IMR-90 (cell line): ENCODE measurements at regions not wholly inside any gene's neighbourhood (a gene's known extent, or its start where the extent isn't known, plus 50 kb on each side); places are given as distances from the start of the nearest gene placed in this dataset.

Experiments used
- ATAC-seq: fragments of 200-7000 bp; cut with Tn5 transposase; 2 replicates; pipeline ENCODE4 v1.9.1; 2020; ENCODE audit warnings: low read depth, mild to moderate bottlenecking, moderate library complexity
- BruUV-seq: library from RNA; stranded (reverse); fragments of 400-500 nt; replicated peaks from 2 replicates; lab custom pipeline; 2021; lab: Mats Ljungman, UMichigan
- CTCF ChIA-PET: fragments of 300-600 bp; formaldehyde crosslinking; extraction: SDS; loops from one replicate; lab custom pipeline; 2021; ENCODE audit warnings: antibody characterized with exemption; lab: Yijun Ruan, JAX
- POLR2A ChIA-PET: fragments of 300-600 bp; sonication (Branson Sonifier 250); formaldehyde crosslinking; loops from one replicate; lab custom pipeline; 2022; ENCODE audit warnings: antibody characterized with exemption; ENCODE audit not compliant: unreplicated experiment; lab: Charles Lee
- DNase-seq: peaks from one replicate; pipeline ENCODE4 v3.0.0; 2013
- H2AFZ ChIP-seq: replicated peaks from 2 replicates; pipeline ENCODE3; 2013; ENCODE audit warnings: low read length, mild to moderate bottlenecking; ENCODE audit not compliant: poor library complexity
- H2AK5ac ChIP-seq: 2 replicates; pipeline ENCODE4 v1.6.1; 2013; ENCODE audit warnings: low read depth, low read length, inconsistent platforms
- H2AK9ac ChIP-seq: replicated peaks from 2 replicates; pipeline ENCODE3; 2013; ENCODE audit warnings: mild to moderate bottlenecking, low read depth, low read length, moderate library complexity; ENCODE audit not compliant: poor library complexity
- H2BK120ac ChIP-seq: 2 replicates; pipeline ENCODE4 v1.6.1; 2013; ENCODE audit warnings: low read depth, low read length, inconsistent platforms
- H2BK15ac ChIP-seq: 3 replicates; pipeline ENCODE4 v1.6.1; 2013; ENCODE audit warnings: low read depth, low read length, inconsistent platforms
- H2BK20ac ChIP-seq: 2 replicates; pipeline ENCODE4 v1.6.1; 2013; ENCODE audit warnings: low read depth, mild to moderate bottlenecking, inconsistent platforms, low read length, moderate library complexity
- H2BK5ac ChIP-seq: 2 replicates; pipeline ENCODE4 v1.6.1; 2013; ENCODE audit warnings: mild to moderate bottlenecking, low read depth, low read length, inconsistent platforms; ENCODE audit not compliant: poor library complexity, severe bottlenecking
- H3K14ac ChIP-seq: replicated peaks from 2 replicates; pipeline ENCODE4 v1.6.1; 2013; ENCODE audit warnings: low read depth, low read length, inconsistent platforms
- H3K18ac ChIP-seq: 2 replicates; pipeline ENCODE4 v1.6.1; 2013; ENCODE audit warnings: low read depth, low read length, control low read depth
- H3K23ac ChIP-seq: 2 replicates; pipeline ENCODE4 v1.6.1; 2013; ENCODE audit warnings: low read depth, low read length, inconsistent platforms
- H3K27ac ChIP-seq: 2 replicates; pipeline ENCODE4 v1.5.1; 2013; ENCODE audit warnings: mild to moderate bottlenecking, control low read depth, low read length; ENCODE audit not compliant: insufficient read depth
- H3K27me3 ChIP-seq: 2 replicates; pipeline ENCODE4 v1.6.1; 2013; ENCODE audit warnings: low read length; ENCODE audit not compliant: control insufficient read depth, insufficient read depth
- H3K36me3 ChIP-seq: 2 replicates; pipeline ENCODE4 v1.6.1; 2013; ENCODE audit warnings: low read length, mixed read lengths; ENCODE audit not compliant: control insufficient read depth, insufficient read depth
- H3K4ac ChIP-seq: 2 replicates; pipeline ENCODE4 v1.6.1; 2013; ENCODE audit warnings: low read depth, low read length, inconsistent platforms
- H3K4me1 ChIP-seq: 2 replicates; pipeline ENCODE4 v1.6.1; 2013; ENCODE audit warnings: low read length, mixed read lengths; ENCODE audit not compliant: control insufficient read depth, insufficient read depth
- H3K4me2 ChIP-seq: 2 replicates; pipeline ENCODE4 v1.6.1; 2013; ENCODE audit warnings: low read depth, mild to moderate bottlenecking, control low read depth, low read length, moderate library complexity
- H3K4me3 ChIP-seq: 2 replicates; pipeline ENCODE4 v1.5.1; 2013; ENCODE audit warnings: low read depth, mild to moderate bottlenecking, control low read depth, low read length, moderate library complexity; ENCODE audit not compliant: insufficient read depth
- H3K56ac ChIP-seq: 2 replicates; pipeline ENCODE4 v1.6.1; 2013; ENCODE audit warnings: low read length, inconsistent platforms; ENCODE audit not compliant: insufficient read depth; ENCODE audit errors: extremely low read depth
- H3K79me1 ChIP-seq, 2 experiments: 2 replicates each; pipeline ENCODE4 v1.6.1; 2013; ENCODE audit warnings: low read length in 2 of 2, inconsistent platforms in 1 of 2, low read depth in 1 of 2
- H3K9ac ChIP-seq: 2 replicates; pipeline ENCODE4 v1.6.1; 2013; ENCODE audit warnings: low read depth, low read length, control low read depth
- H3K9me1 ChIP-seq: 2 replicates; pipeline ENCODE4 v1.6.1; 2013; ENCODE audit warnings: low read length, inconsistent platforms; ENCODE audit not compliant: insufficient read depth
- H3K9me3 ChIP-seq: 2 replicates; pipeline ENCODE4 v1.6.1; 2013; ENCODE audit warnings: low read length; ENCODE audit not compliant: control insufficient read depth, insufficient read depth
- H4K20me1 ChIP-seq: 2 replicates; pipeline ENCODE4 v1.6.1; 2013; ENCODE audit warnings: low read length, inconsistent platforms; ENCODE audit not compliant: insufficient read depth
- H4K5ac ChIP-seq: 2 replicates; pipeline ENCODE4 v1.6.1; 2013; ENCODE audit warnings: mild to moderate bottlenecking, low read depth, low read length, control low read depth
- H4K8ac ChIP-seq, 2 experiments: 2 replicates each; pipeline ENCODE4 v1.6.1; 2013; ENCODE audit warnings: low read depth in 2 of 2, low read length in 2 of 2, control low read depth in 1 of 2, inconsistent platforms in 1 of 2
- H4K91ac ChIP-seq: 2 replicates; pipeline ENCODE4 v1.6.1; 2013; ENCODE audit warnings: low read depth, low read length, inconsistent platforms; ENCODE audit not compliant: insufficient read depth
- CEBPB ChIP-seq: IDR thresholded peaks from 2 replicates; pipeline ENCODE4 v1.6.1; 2012; ENCODE audit warnings: low read depth, low read length, improper control_type of control experiment
- CHD1 ChIP-seq: IDR thresholded peaks from 2 replicates; pipeline ENCODE4 v1.6.1; 2012; ENCODE audit warnings: low read depth, low read length, improper control_type of control experiment
- CTCF ChIP-seq: conservative IDR thresholded peaks from 2 replicates; pipeline ENCODE4 v1.5.1; 2012; ENCODE audit warnings: mild to moderate bottlenecking, low read depth, low read length, improper control_type of control experiment
- ELK1 ChIP-seq: fragments of 150-350 bp; IDR thresholded peaks from 2 replicates; pipeline ENCODE4 v1.6.1; 2016; ENCODE audit warnings: low read depth, mild to moderate bottlenecking, low read length, moderate library complexity, borderline replicate concordance
- MXI1 ChIP-seq: IDR thresholded peaks from 2 replicates; pipeline ENCODE4 v1.6.1; 2012; ENCODE audit warnings: low read depth, mild to moderate bottlenecking, low read length, moderate library complexity, borderline replicate concordance
- RAD21 ChIP-seq: IDR thresholded peaks from 2 replicates; pipeline ENCODE4 v1.6.1; 2012; ENCODE audit warnings: low read length, improper control_type of control experiment
- RCOR1 ChIP-seq: IDR thresholded peaks from 2 replicates; pipeline ENCODE4 v1.6.1; 2012; ENCODE audit warnings: mild to moderate bottlenecking, low read length, improper control_type of control experiment; ENCODE audit not compliant: insufficient replicate concordance
- RFX5 ChIP-seq: IDR thresholded peaks from 2 replicates; pipeline ENCODE4 v1.8.0; 2012; ENCODE audit warnings: low read depth, mild to moderate bottlenecking, low read length, moderate library complexity
- SMC3 ChIP-seq: fragments of 150-350 bp; IDR thresholded peaks from 2 replicates; pipeline ENCODE4 v1.6.1; 2016; ENCODE audit warnings: low read depth, mild to moderate bottlenecking, antibody characterized with exemption, low read length, moderate library complexity
- USF2 ChIP-seq: fragments of 150-350 bp; IDR thresholded peaks from 2 replicates; pipeline ENCODE4 v1.6.1; 2017; ENCODE audit warnings: mild to moderate bottlenecking, antibody characterized with exemption, low read length, low read depth
- WGBS, 2 experiments: methylation state at CpG; one replicate each; pipeline versions ENCODE4 v1.1.5 to v1.1.7; 2013; ENCODE audit warnings: missing lambda C conversion rate in 2 of 2; ENCODE audit not compliant: insufficient read length in 1 of 2; ENCODE audit errors: extremely low coverage in 2 of 2; 5-methylcytosine and 5-hydroxymethylcytosine counted together
- dilution Hi-C: fragments of 300-500 bp; cut with HindIII; formaldehyde crosslinking; loops from one replicate; pipeline ENCODE4 v1.14.3; 2018; ENCODE audit warnings: low sequenced_read_pairs; ENCODE audit not compliant: unreplicated experiment
- in situ Hi-C: fragments of 300-500 bp; cut with MboI; formaldehyde crosslinking; loops from 3 replicates; pipeline ENCODE4 v1.14.3; 2019; ENCODE audit warnings: low sequenced_read_pairs, inconsistent platforms, mixed read lengths
- intact Hi-C: fragments of 100-400 bp; cut with micrococcal nuclease; formaldehyde crosslinking; loops from 2 replicates; pipeline ENCODE4 v1.10.0; 2022

- no peaks in the 10 kb centered on the region for H3K36me3 ChIP-seq
- no peak overlapping the region for H2BK120ac ChIP-seq
- H2AK9ac ChIP-seq = no peak overlapping the region
- H3K18ac ChIP-seq = no peak overlapping the region
- no peak overlapping the region for H2AK5ac ChIP-seq
- no peak overlapping the region for H4K91ac ChIP-seq
- dilution Hi-C loops (no loop called here), in situ Hi-C loops (no loop called here), intact Hi-C loops (no loop called here)
- H3K79me1 ChIP-seq = no peaks in the 10 kb centered on the region
- DNase-seq (peak; percentile 46), ATAC-seq (peak; percentile 73)
- WGBS, 2 experiments = no CpG with 5 or more reads among the region's 2 CpGs
- POLR2A ChIA-PET = no interaction called here
- no peak overlapping the region for H3K4ac ChIP-seq
- H3K4me1 ChIP-seq = no peaks in the 10 kb centered on the region; the same call in 1 of the 2 replicates
- H4K5ac ChIP-seq = no peak overlapping the region
- no TSS peak for BruUV-seq
- H3K9me3 ChIP-seq = no peaks in the 10 kb centered on the region
- H3K4me2 ChIP-seq = no peak overlapping the region
- no peak overlapping the region for H2AFZ ChIP-seq
- no peak overlapping the region for H4K8ac ChIP-seq
- no peak overlapping the region for H2BK15ac ChIP-seq
- no peak overlapping the region for H3K56ac ChIP-seq
- H3K23ac ChIP-seq = no peak overlapping the region
- no peaks in the 10 kb centered on the region for H3K9me1 ChIP-seq
- no peak overlapping the region for H3K4me3 ChIP-seq
- TF ChIP-seq CHD1 = no peak
- TF ChIP-seq RFX5 = no peak
- no peak for TF ChIP-seq RAD21
- TF ChIP-seq CEBPB = no peak
- TF ChIP-seq RCOR1 = no peak
- TF ChIP-seq USF2 = no peak
- TF ChIP-seq MXI1 = no peak
- no peak for TF ChIP-seq SMC3
- TF ChIP-seq ELK1 = no peak
- no peak for TF ChIP-seq CTCF
- H2BK5ac ChIP-seq = no peak overlapping the region
- H2BK20ac ChIP-seq = no peak overlapping the region
- no peak overlapping the region for H3K14ac ChIP-seq
- no peak overlapping the region for H3K27ac ChIP-seq
- CTCF ChIA-PET = interaction anchor here (0.6 kb wide), 1 partner anchor 35 kb away, joined by 3 read pairs; no protein-coding TSS in a partner anchor
- no peaks in the 10 kb centered on the region for H3K27me3 ChIP-seq
- no peaks in the 10 kb centered on the region for H4K20me1 ChIP-seq
- no peak overlapping the region for H3K9ac ChIP-seq
These were observed 1266.0 kb upstream of the ADGRL2 start for GRCh38 chr1:80534606-80535360.
